HG03066 (cell line): ENCODE measurements at regions not wholly inside any gene's neighbourhood (a gene's known extent, or its start where the extent isn't known, plus 50 kb on each side); places are given as distances from the start of the nearest gene placed in this dataset.

ENCODE experiments used
- ATAC-seq: cut with Tn5 transposase; IDR thresholded peaks from one replicate; pipeline ENCODE4 v1.9.1; 2021; ENCODE audit warnings: low read depth; ENCODE audit not compliant: unreplicated experiment

- no peak for ATAC-seq
These were observed 89.8 kb upstream of the RAD23B start for GRCh38 chr9:107193251-107193650.

DNA sequence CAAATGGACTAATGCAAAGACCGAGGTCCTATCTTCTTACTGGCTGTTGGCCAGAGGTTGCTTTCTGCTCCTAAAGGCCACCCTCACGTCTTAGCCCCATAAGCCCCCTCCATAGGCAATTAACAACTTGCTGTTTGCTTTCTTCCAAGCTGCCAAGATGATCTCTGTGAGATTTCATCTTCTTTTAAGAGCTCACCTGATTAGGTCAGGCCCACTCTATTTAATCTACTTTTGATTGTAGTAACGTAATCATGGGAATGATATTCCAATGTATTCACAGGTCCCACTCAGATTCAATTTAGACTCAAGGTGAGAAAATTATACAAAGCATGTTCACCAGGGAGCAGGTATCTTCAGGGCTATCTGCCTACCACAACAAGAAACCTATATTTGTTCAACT lies 84.4 kb upstream of the RAD23B start:
- ATAC-seq = no peak

DNA sequence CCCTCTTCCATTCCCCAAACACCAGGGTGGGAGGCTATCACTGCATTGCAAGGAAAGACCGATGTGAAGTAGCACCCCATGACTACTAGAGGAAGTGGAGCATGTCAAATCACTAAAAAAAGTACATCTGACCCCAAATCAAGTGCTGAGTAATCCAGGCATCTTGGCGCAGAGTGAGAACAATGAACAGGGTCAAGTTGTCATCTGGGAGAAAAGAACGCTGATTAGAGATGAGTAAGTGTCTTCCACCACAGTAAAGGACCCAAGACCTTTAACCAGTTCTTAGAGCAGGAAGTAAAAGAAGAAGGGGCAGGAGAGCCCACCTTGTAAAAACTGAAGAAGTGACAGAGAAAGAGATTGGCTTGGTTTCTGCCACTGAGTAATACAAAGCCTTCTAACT lies 75.0 kb upstream of the RAD23B start:
- no peak for ATAC-seq

DNA sequence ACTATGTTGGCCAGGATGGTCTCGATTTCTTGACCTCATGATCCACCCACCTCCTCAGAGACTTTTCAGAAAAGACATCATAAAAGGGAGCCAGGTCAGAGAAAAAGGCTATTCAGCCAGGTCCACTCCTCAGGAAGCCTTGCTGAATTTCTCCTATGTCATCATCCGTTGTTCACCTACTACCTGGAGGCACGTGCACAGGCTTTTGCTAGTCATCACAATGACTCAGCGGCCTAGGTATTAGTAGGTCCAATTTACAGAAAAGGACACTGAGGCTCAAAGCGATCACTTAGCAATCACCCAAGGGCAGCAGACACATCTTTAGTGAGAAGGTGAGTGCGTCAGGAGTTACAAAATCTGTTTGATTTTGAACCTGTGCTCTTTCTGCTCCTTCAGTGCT lies 72.3 kb upstream of the RAD23B start:
- ATAC-seq = no peak

GRCh38 chr9:107211284-107211923 lies 71.7 kb upstream of the RAD23B start:
- no peak for ATAC-seq

DNA sequence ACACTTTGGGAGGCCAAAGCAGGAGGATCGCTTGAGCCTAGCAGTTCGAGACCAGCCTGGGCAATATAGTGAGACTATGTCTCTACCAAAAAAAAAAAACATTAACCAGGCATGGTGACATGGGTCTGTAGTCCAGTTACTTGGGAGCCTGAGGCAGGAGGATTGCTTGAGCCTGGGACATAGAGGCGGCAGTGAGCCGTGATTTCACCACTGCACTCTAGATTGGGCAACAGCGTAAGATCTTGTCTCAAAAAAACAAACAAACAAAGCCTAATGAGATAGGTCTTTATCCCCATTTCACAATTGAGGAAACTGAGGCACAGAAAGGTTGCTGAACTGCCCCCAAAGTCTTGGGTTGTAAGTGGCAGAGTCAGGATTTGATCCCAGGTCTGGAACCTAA lies 70.5 kb upstream of the RAD23B start:
- ATAC-seq = no peak

DNA sequence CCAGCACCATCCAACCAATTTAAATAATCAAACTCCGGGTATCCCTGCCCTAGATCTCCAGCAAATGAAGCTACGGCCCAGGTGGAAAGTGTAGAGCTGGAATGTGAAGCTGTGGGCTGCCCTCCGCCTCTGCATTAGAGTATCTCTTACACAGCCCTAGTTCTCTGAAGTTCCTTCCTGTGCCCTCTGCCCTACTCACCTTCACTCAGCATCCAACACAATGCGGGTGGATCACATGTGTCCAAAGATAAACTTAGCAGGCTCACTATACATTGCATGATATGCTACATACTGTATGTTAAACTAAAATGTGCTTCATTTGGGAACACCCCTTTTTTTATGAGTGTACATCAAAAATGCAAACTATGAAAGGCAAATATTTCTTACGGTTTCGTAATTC lies 70.0 kb upstream of the RAD23B start:
- no peak for ATAC-seq

GRCh38 chr9:107213561-107214028 lies 69.5 kb upstream of the RAD23B start:
- ATAC-seq = no peak

GRCh38 chr9:107214381-107214780 lies 68.7 kb upstream of the RAD23B start:
- no peak for ATAC-seq

DNA sequence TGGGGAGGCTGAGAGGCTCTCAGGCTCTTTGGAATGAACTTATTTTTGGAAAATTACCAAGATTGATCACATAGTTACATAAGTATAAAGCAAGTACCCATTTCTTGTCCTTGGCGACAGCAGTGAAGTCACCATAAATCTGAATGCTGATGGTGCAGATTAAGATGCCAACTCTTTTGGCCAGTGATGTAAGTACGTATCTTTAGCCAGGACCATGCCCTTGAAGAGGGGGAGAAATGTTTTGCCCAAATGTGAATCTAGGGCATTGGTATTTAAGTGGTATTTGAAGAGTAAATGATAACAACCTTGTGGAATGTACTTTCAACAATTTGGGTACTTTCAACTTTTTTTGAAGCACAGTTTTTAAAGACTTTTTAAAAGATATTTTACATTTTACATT lies 68.2 kb upstream of the RAD23B start:
- no peak for ATAC-seq

DNA sequence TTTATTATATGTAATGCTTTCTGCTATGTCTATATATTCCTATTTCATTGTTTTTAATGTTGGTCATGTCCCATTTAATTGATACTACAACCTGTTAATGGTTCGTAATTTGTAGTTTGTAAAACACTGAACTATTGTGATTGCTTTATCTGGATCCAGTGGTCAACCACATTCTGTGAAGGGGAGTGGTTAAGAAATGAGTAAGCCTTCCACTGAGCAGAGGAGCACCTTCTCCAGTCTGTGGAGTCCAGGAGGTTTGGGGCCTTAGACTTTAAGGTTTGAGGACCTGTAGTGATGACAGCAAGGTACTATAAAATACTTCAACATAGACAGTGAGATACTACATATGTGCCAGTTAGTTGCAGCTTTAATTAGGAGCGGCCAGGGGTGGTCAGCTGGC lies 67.7 kb upstream of the RAD23B start:
- ATAC-seq = no peak

DNA sequence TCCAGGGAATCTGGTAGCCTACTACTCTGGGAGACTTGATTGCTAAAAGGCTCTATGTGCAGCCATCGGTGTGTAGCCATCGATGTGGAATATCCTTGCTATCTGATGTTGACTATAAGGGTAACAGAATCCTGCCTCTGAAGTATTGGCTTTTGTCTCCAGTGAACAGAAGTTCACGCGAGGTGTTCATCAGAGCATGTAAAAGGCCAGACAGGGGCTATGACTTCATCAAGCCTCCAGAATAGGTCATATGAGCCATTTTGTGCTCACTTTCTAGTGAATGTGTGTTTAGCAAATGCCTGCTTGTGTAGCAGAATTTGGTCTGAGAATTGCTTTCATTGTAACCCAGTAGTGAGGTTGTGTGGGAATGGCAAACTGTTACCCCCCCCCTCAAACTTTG lies 66.8 kb upstream of the RAD23B start:
- ATAC-seq = no peak

- peak; percentile 85 for ATAC-seq
These were observed 64.1 kb upstream of the RAD23B start for GRCh38 chr9:107218829-107219485.

- ATAC-seq = peak; percentile 12
These were observed 63.5 kb upstream of the RAD23B start for GRCh38 chr9:107219486-107220077.

- no peak for ATAC-seq
These were observed 61.8 kb upstream of the RAD23B start for GRCh38 chr9:107221321-107221720.

DNA sequence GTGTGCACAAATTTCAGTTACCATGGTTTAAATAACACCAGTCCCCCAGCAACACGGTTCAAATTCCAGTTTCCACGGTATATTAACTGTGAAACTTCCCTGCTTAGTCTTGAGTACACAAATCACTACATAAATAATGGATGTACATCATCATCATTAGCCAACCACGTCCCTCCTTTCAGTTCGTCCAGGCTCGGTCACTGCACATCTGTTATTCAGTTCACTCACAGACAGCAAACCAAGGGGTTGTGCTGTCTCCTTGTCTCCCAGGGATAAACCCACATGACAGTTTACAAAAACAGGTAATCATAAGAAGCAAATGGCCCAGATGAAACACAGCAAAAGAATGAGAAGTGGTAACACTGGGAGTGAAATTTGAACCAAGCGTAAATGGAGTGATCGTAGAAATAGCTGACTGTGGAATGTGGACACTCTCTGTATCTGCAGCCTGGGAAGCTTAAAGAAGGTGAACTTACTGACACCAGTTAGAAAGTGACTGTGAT lies 61.0 kb upstream of the RAD23B start:
- ATAC-seq = no peak

DNA sequence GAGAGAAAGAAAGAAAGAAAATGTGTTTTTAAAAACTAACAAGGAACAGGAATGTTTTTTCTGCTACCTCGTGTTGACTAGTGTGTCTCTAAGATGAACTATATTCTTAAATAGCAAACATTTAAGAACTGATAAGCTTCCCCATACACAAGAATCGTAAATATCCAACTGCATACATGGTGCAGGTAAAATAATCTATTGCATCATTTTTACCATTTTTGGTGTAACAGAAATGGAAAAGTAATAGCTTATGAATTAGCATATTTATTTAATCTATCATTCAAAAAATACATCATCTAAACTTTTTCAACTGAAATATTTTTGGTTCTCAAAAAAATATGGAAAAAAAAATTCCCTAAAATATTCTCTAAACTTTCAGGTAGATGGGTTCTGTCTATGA lies 59.7 kb upstream of the RAD23B start:
- ATAC-seq = no peak

DNA sequence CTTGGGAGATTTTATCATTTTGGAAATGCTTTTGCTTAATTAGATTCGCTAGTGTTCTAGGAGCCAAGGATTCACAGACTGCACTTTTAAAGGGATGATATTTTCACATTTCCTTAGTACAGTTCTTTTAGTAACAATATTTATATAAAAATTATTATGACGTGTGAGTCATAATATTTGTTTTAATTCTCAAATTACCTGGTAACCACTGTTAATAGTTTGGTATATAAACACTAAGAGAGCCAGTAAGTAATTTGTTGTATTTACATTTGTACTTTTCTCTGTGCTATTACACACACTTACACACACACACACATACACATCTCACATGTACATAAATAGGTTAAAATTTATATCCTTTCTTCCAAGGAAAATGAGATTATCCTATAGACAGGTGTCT lies 58.8 kb upstream of the RAD23B start:
- ATAC-seq = no peak

DNA sequence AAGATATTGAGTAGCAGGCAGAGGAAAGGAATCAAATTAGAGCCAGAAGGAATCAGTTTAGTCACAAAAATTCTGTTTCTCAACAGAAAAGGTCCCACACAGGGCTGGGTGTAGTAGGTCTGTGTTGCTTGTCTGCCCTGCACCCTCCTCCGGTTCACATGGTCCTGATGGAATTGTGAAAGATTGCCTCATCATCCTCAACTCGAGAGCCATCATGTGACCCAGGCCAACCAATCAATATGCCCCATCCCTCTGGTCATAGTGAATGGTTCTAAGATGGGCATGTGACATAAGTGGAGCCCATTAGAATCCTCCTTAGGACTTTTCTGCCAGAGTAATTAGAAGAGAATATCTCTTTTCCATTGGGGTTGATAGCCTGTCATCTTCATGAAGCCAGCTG lies 56.7 kb upstream of the RAD23B start:
- no peak for ATAC-seq

GRCh38 chr9:107227774-107228173 lies 55.3 kb upstream of the RAD23B start:
- no peak for ATAC-seq

DNA sequence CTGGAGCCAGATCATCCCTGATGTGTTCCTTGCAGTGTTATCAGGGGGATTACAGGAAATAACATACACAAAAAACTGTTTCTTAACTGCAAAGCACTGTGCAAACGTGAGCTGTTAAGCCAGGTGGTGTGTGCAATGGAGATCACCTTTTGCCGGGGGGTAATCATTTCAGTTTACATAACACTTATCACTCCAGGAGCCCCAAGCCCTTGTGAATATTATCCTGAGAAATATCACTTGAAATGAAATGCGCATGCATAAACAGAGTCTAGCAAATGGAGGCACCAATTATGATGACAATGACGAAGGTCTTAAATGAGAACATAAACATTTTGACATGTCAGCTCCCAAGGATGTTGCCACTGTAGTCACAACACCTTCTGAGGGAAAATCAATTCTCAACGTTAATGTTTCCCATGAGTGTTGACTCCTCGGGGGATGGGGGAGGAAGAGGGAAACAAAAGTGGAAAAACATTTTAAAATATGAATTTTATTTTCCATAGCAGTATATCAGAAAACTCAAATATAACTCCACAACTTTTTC lies 54.5 kb upstream of the RAD23B start:
- no peak for ATAC-seq
